ENCODE measurements at regions not wholly inside any gene's neighbourhood (a gene's known extent, or its start where the extent isn't known, plus 50 kb on each side); places are given as distances from the start of the nearest gene placed in this dataset.

DNA sequence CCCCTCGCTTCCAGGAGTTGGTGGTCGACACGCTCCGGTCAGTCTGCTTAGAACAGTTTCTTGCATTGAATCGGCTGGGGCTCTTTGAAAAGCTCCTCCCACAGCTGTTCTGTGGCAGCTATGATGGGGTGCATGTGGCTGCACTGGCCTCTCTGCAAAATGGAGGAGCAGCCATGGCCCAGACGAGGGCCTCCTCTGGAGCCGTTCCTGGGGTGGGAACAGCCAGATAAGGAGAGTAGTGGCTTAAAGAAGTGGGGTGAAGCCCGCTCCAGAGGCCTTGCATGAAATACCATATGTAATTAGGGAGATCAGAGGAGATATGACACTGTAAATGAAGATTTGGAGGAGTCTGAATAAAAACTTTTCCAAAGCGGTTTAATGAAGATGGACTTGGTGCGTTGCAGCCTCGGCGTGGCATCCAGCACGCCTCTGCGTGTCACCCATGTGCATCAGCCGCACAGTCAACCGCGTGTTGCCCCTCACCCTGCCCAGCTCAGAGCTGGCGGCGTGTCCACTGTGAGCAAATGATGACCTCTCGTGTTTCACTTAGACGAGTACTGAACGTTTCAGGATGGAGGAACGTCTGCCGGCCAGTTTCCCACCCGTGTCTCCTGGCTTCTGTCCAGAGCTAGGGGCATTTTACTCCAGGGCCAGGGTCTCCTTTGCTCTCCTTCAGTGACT, 199.2 kb downstream of the TEX29 start:
- H4K20me1 ChIP-seq (ENCODE audit: insufficient read depth, low read length) = no peaks in the 10 kb centered on the region
- H2AFZ ChIP-seq (ENCODE audit: low read length) = no peak overlapping the region
- H3K9me2 ChIP-seq (ENCODE audit: insufficient read depth, low read length) = no peaks in the 10 kb centered on the region
- no peaks in the 10 kb centered on the region for H3K9me3 ChIP-seq (ENCODE audit: low read length)
- no peak for TF ChIP-seq EZH2phosphoT487 (IDR thresholded peaks at IDR 0.05; ENCODE audit: borderline replicate concordance, low read depth, low read length)
- TF ChIP-seq, protein P1, sequence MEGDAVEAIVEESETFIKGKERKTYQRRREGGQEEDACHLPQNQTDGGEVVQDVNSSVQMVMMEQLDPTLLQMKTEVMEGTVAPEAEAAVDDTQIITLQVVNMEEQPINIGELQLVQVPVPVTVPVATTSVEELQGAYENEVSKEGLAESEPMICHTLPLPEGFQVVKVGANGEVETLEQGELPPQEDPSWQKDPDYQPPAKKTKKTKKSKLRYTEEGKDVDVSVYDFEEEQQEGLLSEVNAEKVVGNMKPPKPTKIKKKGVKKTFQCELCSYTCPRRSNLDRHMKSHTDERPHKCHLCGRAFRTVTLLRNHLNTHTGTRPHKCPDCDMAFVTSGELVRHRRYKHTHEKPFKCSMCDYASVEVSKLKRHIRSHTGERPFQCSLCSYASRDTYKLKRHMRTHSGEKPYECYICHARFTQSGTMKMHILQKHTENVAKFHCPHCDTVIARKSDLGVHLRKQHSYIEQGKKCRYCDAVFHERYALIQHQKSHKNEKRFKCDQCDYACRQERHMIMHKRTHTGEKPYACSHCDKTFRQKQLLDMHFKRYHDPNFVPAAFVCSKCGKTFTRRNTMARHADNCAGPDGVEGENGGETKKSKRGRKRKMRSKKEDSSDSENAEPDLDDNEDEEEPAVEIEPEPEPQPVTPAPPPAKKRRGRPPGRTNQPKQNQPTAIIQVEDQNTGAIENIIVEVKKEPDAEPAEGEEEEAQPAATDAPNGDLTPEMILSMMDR (conservative IDR thresholded peaks at IDR 0.05; ENCODE audit: low read length) = no peak
- no peak overlapping the region for H3K4me3 ChIP-seq (ENCODE audit: low read depth, low read length, poor library complexity, severe bottlenecking)
- no peaks in the 10 kb centered on the region for H3K4me1 ChIP-seq (ENCODE audit: insufficient read depth, low read length, poor library complexity, severe bottlenecking)
- no peaks in the 10 kb centered on the region for H3K79me2 ChIP-seq (ENCODE audit: insufficient read depth, low read depth, low read length)
- H3K4me2 ChIP-seq (ENCODE audit: low read length) = no peak overlapping the region
- no TSS peak for BruUV-seq (replicated peaks)
- ChIA-PET POLR2A (no interaction called here), CTCF (ENCODE audit: unreplicated experiment) (no interaction called here)
- intact Hi-C loops (cut with micrococcal nuclease; ENCODE audit: unreplicated experiment) = no loop called here
- no peak overlapping the region for H3K27ac ChIP-seq (ENCODE audit: low read depth, low read length, poor library complexity, severe bottlenecking)
- DNase-seq (ENCODE audit: low spot score) = no peak
- H3K36me3 ChIP-seq (ENCODE audit: insufficient read depth, low read length) = no peaks in the 10 kb centered on the region

- Histone ChIP-seq H3K79me2 (ENCODE audit: insufficient read depth, low read depth, low read length) (no peaks in the 10 kb centered on the region), H2AFZ (ENCODE audit: low read length) (no peak overlapping the region), H3K4me3 (ENCODE audit: low read depth, low read length, poor library complexity, severe bottlenecking) (no peak overlapping the region), H3K4me2 (ENCODE audit: low read length) (no peak overlapping the region), H3K36me3 (ENCODE audit: insufficient read depth, low read length) (no peaks in the 10 kb centered on the region), H3K27ac (ENCODE audit: low read depth, low read length, poor library complexity, severe bottlenecking) (no peak overlapping the region), H3K9me2 (ENCODE audit: insufficient read depth, low read length) (no peaks in the 10 kb centered on the region), H3K4me1 (ENCODE audit: insufficient read depth, low read length, poor library complexity, severe bottlenecking) (no peaks in the 10 kb centered on the region), H3K9me3 (ENCODE audit: low read length) (no peaks in the 10 kb centered on the region), H4K20me1 (ENCODE audit: insufficient read depth, low read length) (no peaks in the 10 kb centered on the region)
- TF ChIP-seq, protein P1 (conservative IDR thresholded peaks at IDR 0.05; ENCODE audit: low read length) = no peak
- no peak for TF ChIP-seq EZH2phosphoT487 (IDR thresholded peaks at IDR 0.05; ENCODE audit: borderline replicate concordance, low read depth, low read length)
- no peak for DNase-seq (ENCODE audit: low spot score)
- intact Hi-C loops (cut with micrococcal nuclease; ENCODE audit: unreplicated experiment) = no loop called here
- ChIA-PET POLR2A (no interaction called here), CTCF (ENCODE audit: unreplicated experiment) (no interaction called here)
- BruUV-seq (replicated peaks) = no TSS peak
Measured at GRCh38 chr13:111521030-111521429, 200.6 kb downstream of the TEX29 start.

- Histone ChIP-seq H3K79me2 (ENCODE audit: insufficient read depth, low read depth, low read length) (no peaks in the 10 kb centered on the region), H3K9me3 (ENCODE audit: low read length) (no peaks in the 10 kb centered on the region), H3K4me3 (ENCODE audit: low read depth, low read length, poor library complexity, severe bottlenecking) (no peak overlapping the region), H3K4me1 (ENCODE audit: insufficient read depth, low read length, poor library complexity, severe bottlenecking) (no peaks in the 10 kb centered on the region), H3K36me3 (ENCODE audit: insufficient read depth, low read length) (no peaks in the 10 kb centered on the region), H2AFZ (ENCODE audit: low read length) (no peak overlapping the region), H4K20me1 (ENCODE audit: insufficient read depth, low read length) (no peaks in the 10 kb centered on the region), H3K27ac (ENCODE audit: low read depth, low read length, poor library complexity, severe bottlenecking) (no peak overlapping the region), H3K9me2 (ENCODE audit: insufficient read depth, low read length) (no peaks in the 10 kb centered on the region), H3K4me2 (ENCODE audit: low read length) (no peak overlapping the region)
- intact Hi-C loops (cut with micrococcal nuclease; ENCODE audit: unreplicated experiment) = no loop called here
- TF ChIP-seq, protein P1 (conservative IDR thresholded peaks at IDR 0.05; ENCODE audit: low read length) = no peak
- no peak for TF ChIP-seq EZH2phosphoT487 (IDR thresholded peaks at IDR 0.05; ENCODE audit: borderline replicate concordance, low read depth, low read length)
- CTCF ChIA-PET (ENCODE audit: unreplicated experiment) = no interaction called here
- BruUV-seq (replicated peaks) = no TSS peak
- no peak for DNase-seq (ENCODE audit: low spot score)
- POLR2A ChIA-PET = no interaction called here
Measured at GRCh38 chr13:111521691-111522229, 201.3 kb downstream of the TEX29 start.
